NT2/D1 (cell line): ENCODE measurements at regions not wholly inside any gene's neighbourhood (a gene's known extent, or its start where the extent isn't known, plus 50 kb on each side); places are given as distances from the start of the nearest gene placed in this dataset.

Experiments used
- SUZ12 ChIP-seq: IDR thresholded peaks from 2 replicates; pipeline ENCODE4 v1.6.1; 2011; ENCODE audit not compliant: insufficient read length, insufficient read depth; ENCODE audit errors: extremely low read depth
- YY1 ChIP-seq: IDR thresholded peaks from 2 replicates; pipeline ENCODE4 v1.6.1; 2011; ENCODE audit not compliant: insufficient read length, insufficient read depth
- ZNF274 ChIP-seq: IDR thresholded peaks from 2 replicates; pipeline ENCODE4 v1.6.1; 2011; ENCODE audit warnings: mild to moderate bottlenecking, low read depth, low read length

DNA sequence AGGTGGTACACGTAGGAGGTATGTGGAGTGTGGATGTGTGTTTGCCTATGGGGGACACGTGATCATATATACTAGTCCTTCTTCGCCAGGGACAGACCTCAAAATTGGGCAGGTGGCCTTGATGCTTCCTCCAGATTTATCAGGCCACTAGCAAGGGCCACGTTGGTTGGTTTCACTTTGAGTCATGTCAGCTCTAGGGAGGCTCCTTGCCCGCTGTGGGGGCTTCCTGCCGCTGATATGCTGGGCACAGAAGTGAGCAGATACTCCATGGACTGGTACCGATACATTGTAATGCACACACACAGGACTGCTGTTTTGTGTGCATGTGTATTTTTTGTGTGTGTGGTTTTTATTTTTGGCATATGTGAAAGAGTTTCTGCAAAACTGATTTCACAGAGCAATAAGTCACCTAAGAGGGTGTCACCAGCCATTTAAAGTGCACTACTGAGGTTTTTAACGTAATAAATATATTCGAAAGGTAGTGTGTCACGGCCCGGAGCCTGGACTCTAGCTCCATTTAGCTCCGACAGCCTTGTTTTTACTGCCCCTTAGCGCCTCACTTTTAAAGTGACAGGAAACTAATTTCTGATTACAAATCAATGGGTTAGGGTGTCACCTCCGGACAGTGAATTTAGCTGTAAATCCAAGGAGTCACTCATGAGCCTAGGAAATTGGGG lies 605.5 kb upstream of the SALL1 start:
- TF ChIP-seq ZNF274 (no peak), YY1 (no peak), SUZ12 (no peak)
